VCaP (cell line): ENCODE measurements at regions not wholly inside any gene's neighbourhood (a gene's known extent, or its start where the extent isn't known, plus 50 kb on each side); places are given as distances from the start of the nearest gene placed in this dataset.

Source experiments
- H3K27ac ChIP-seq: fragments of 450-650 bp; 2 replicates; pipeline ENCODE4 v1.5.1; 2017
- CTCF ChIP-seq: fragments of 450-650 bp; conservative IDR thresholded peaks from 2 replicates; pipeline ENCODE4 v1.5.1; 2017; ENCODE audit warnings: mild to moderate bottlenecking, moderate library complexity

GRCh38 chr1:71223641-71224340 is 143.0 kb upstream of the ZRANB2 start:
- H3K27ac ChIP-seq, result no peak overlapping the region
- no peak for TF ChIP-seq CTCF

- no peak for TF ChIP-seq CTCF
- H3K27ac ChIP-seq, result no peak overlapping the region
Measured at GRCh38 chr1:71222668-71223067, 141.8 kb upstream of the ZRANB2 start.

GRCh38 chr1:71210718-71211117 is 129.9 kb upstream of the ZRANB2 start:
- H3K27ac ChIP-seq, result no peak overlapping the region
- no peak for TF ChIP-seq CTCF

GRCh38 chr1:71203241-71203640 is 122.4 kb upstream of the ZRANB2 start:
- TF ChIP-seq CTCF, result no peak
- H3K27ac ChIP-seq, result no peak overlapping the region

- H3K27ac ChIP-seq, result no peak overlapping the region
- TF ChIP-seq CTCF, result no peak
Measured at GRCh38 chr1:71200503-71200902, 119.7 kb upstream of the ZRANB2 start.

- H3K27ac ChIP-seq, result no peak overlapping the region
- peak; percentile 74 for TF ChIP-seq CTCF
Measured at GRCh38 chr1:71196685-71197084, 115.8 kb upstream of the ZRANB2 start.

- H3K27ac ChIP-seq, result no peak overlapping the region
- TF ChIP-seq CTCF, result no peak
Measured at GRCh38 chr1:71193153-71193552, 112.3 kb upstream of the ZRANB2 start.
